HG03520 (cell line): ENCODE measurements at regions not wholly inside any gene's neighbourhood (a gene's known extent, or its start where the extent isn't known, plus 50 kb on each side); places are given as distances from the start of the nearest gene placed in this dataset.

Source experiments
- ATAC-seq: cut with Tn5 transposase; IDR thresholded peaks from one replicate; pipeline ENCODE4 v1.9.1; 2021; ENCODE audit warnings: mild to moderate bottlenecking, moderate library complexity; ENCODE audit not compliant: unreplicated experiment

GRCh38 chr18:68435581-68435980 is 279.3 kb downstream of the TMX3 start:
- ATAC-seq: no peak

- ATAC-seq: no peak
These were observed 283.0 kb downstream of the TMX3 start for GRCh38 chr18:68431922-68432198.

DNA sequence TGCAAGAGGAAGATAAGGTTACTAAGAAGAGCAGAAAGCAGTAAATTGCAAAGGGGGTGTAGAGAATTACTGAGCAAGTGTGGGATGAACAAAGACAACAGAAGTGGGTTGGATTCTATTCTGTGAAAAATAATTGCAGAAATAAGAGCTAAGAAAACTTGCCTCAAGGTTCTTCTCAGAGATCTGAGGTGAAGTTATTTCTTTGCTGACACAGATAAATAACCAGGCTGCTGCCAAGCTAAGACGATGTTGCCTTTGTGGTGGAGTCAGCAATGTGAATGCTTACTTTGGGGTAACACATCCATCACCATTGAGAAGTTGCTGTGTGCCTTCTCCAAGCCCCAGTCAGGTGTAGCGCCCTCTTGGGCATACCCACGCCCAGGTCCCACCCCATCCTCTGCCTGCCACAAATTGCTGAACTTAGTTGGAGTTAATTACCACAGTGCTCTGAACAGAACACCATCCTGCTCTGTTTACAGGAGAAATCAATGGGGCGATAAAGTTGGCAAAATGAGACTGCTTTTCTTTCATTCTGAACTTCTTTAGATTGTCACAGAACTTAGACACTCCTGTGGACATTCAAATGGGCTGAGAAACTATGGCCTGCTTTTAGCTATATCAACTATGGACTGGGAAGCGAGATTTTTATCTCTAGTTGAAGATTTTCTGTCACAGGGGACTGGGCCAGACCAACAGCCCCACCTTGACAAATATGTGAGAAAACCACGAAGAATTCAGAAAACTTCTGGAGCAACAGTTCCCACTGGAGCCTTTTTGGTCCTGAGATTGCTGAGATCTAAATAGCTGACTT is 283.6 kb downstream of the TMX3 start:
- ATAC-seq: no peak

DNA sequence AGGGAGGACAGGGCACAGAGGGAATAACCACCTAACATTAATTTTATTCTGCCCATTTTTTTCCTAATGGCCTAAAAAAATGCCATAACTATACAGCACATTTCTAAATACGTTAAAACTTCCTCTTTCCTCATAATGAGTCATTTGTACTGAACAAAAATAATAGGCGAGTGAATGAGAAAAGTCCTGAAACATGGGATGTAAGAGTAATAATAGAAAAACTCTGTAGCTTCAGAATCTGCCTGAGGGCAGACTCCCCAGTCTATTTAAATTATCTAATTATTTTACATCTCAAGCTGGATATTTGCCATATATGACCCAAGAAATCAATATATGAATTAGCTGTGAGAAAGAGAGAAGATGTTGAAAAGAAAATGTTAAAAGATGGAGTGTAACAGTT is 285.1 kb downstream of the TMX3 start:
- ATAC-seq: no peak

DNA sequence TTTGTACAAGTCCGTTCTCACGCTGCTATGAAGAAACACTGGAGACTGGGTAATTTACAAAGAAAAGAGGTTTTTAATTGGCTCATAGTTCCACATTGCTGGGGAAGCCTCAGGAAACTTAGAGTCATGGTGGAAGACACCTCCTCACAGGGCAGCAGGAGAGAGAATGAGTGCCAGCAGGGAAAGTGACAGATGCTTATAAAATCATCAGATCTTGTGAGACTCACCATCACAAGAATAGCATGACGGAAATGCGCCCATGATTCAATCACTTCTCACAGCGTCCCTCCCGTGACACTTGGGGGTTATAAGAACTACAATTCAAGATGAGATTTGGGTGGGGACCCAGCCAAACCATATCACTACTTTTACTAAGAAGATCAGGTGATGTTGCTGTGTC is 285.8 kb downstream of the TMX3 start:
- no peak for ATAC-seq

GRCh38 chr18:68428661-68429060 is 286.2 kb downstream of the TMX3 start:
- no peak for ATAC-seq

- no peak for ATAC-seq
These were observed 286.9 kb downstream of the TMX3 start for GRCh38 chr18:68427951-68428401.

GRCh38 chr18:68426731-68427315 is 288.1 kb downstream of the TMX3 start:
- ATAC-seq: no peak

DNA sequence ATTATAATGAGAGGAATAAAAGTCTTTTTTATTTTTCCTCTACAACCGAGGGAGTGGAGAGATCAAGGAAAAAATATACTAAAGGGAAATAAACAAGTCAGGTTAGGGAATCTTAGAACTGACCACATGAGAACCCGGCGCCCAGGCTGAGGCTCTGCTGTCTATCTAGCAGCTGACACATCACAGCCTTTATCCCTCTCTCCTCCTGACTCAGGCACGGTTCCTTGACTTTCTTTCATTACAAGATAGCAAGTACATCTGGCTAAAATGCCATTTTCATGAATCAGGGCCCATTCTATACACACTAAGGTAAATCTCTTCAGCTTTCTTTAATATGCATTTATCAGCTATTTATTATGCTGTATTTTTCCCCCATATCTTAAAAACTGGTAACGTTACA is 296.0 kb downstream of the TMX3 start:
- ATAC-seq: no peak

GRCh38 chr18:68418226-68418868 is 296.6 kb downstream of the TMX3 start:
- ATAC-seq: no peak

- no peak for ATAC-seq
These were observed 297.1 kb downstream of the TMX3 start for GRCh38 chr18:68417826-68418225.

GRCh38 chr18:68417166-68417799 is 297.6 kb downstream of the TMX3 start:
- ATAC-seq: no peak

DNA sequence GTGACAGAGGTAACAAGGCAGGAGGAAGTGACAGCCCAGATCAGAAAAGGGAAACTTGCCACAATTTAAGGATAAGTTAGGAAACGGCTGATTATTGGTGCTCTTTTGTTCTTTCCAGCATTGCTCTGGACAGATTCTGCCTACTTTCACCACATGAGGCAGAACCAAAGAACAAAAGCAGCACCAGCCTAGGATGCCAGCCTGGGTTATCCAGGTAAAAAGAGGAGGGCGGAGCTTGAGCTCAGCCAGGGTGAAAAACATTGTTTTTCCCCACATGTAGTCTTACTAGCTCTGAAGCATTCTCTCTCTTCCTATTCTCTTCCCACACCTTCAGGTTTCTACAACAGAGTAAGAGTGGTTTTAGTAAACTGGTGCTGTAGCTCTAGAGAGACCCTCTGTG is 300.5 kb downstream of the TMX3 start:
- ATAC-seq: no peak

GRCh38 chr18:68409576-68409975 is 305.3 kb downstream of the TMX3 start:
- ATAC-seq: no peak

DNA sequence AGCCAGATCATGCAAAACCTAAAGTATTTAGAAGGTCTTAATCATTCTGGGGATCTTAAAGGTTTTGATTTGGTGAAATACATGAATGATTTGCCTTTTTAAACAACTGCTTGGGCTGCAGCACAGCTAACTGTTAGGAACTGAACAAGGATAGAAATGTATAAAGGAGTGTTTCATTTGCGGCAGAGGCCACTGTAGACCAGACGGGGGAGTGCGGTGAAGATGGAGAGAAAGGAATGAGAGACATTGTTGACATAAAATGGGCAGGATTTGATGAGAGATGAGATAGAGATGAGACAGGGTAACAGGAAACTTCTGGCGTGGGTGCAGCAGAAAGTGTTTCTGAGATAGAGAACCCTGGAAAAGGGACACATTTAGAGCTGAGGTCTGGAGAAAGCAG is 308.1 kb downstream of the TMX3 start:
- ATAC-seq: no peak

GRCh38 chr18:68402784-68403183 is 312.1 kb downstream of the TMX3 start:
- ATAC-seq: no peak

GRCh38 chr18:68400889-68401288 is 314.0 kb downstream of the TMX3 start:
- no peak for ATAC-seq

GRCh38 chr18:68399721-68400120 is 315.2 kb downstream of the TMX3 start:
- ATAC-seq: no peak

GRCh38 chr18:68397241-68398035 is 317.5 kb downstream of the TMX3 start:
- no peak for ATAC-seq

GRCh38 chr18:68394705-68395104 is 320.2 kb downstream of the TMX3 start:
- no peak for ATAC-seq

DNA sequence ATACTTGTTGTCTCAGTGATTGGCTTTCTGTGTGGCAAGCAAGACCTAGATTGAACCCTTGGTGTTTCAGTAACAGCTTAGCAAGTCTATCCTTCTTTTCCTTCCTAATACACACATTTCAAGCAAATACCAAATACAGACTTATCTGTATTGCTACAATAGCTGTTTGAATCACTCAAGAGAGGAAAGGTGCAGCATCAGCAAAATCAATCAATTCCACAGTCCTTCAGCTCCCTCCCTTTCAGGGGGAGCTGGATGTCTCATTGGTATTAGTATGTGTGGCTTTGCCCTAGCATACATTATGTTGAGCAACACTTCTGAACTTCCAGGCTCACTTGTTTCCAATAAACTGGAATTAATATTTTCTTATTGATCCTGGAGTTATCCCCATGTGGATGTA is 323.1 kb downstream of the TMX3 start:
- ATAC-seq: no peak
